CD4-positive, alpha-beta T cell (primary cell): ENCODE measurements at regions not wholly inside any gene's neighbourhood (a gene's known extent, or its start where the extent isn't known, plus 50 kb on each side); places are given as distances from the start of the nearest gene placed in this dataset.

Source experiments
- ATAC-seq: fragments of 200-7000 bp; cut with Tn5 transposase; one replicate; pipeline ENCODE4 v1.10.0; 2022; ENCODE audit warnings: mild to moderate bottlenecking; ENCODE audit not compliant: poor library complexity
- CTCF ChIA-PET: fragments of 350-600 bp; sonication (Branson Sonifier 250); formaldehyde crosslinking; loops from one replicate; lab custom pipeline; 2021; ENCODE audit warnings: antibody characterized with exemption, inconsistent platforms; lab: Charles Lee
- POLR2A ChIA-PET: fragments of 350-600 bp; sonication (Branson Sonifier 250); formaldehyde crosslinking; loops from one replicate; lab custom pipeline; 2021; ENCODE audit warnings: antibody characterized with exemption, inconsistent platforms; lab: Charles Lee
- DNase-seq, 14 experiments: peaks; one replicate each; pipeline ENCODE4 v3.0.0-alpha.2; 2013 to 2020; ENCODE audit warnings: mixed read lengths in 2 of 14
- H3K27ac ChIP-seq, 2 donors: one replicate each; pipeline versions ENCODE4 v1.5.1 to v1.7.0; 2013; ENCODE audit warnings: low read length in 2 of 2, low read depth in 1 of 2, mild to moderate bottlenecking in 1 of 2
- H3K27me3 ChIP-seq, 2 experiments: 1 replicate in 1 of 2; 2 replicates in 1 of 2; pipeline versions ENCODE4 v1.6.1 to v1.7.0; 2013; ENCODE audit warnings: low read length in 2 of 2, control low read depth in 1 of 2, mild to moderate bottlenecking in 1 of 2, moderate library complexity in 1 of 2; ENCODE audit not compliant: insufficient read depth in 2 of 2, control insufficient read depth in 1 of 2
- H3K36me3 ChIP-seq: one replicate; pipeline ENCODE4 v1.6.1; 2013; ENCODE audit warnings: low read length, control low read depth; ENCODE audit not compliant: insufficient read depth
- H3K4me1 ChIP-seq: one replicate; pipeline ENCODE4 v1.6.1; 2013; ENCODE audit warnings: low read length, control low read depth; ENCODE audit not compliant: insufficient read depth
- H3K4me3 ChIP-seq: one replicate; pipeline ENCODE4 v1.5.1; 2013; ENCODE audit warnings: mild to moderate bottlenecking, low read length, moderate library complexity
- H3K9me3 ChIP-seq, 2 experiments: 1 replicate in 1 of 2; 2 replicates in 1 of 2; pipeline versions ENCODE4 v1.6.1 to v1.7.0; 2013; ENCODE audit warnings: low read length in 2 of 2, mild to moderate bottlenecking in 2 of 2, control low read depth in 1 of 2, moderate library complexity in 1 of 2; ENCODE audit not compliant: control insufficient read depth in 1 of 2, insufficient read depth in 1 of 2
- H3K27ac Mint-ChIP-seq: one replicate; pipeline ENCODE4 v1.8.0; 2020; ENCODE audit warnings: mixed read lengths
- H3K27me3 Mint-ChIP-seq: one replicate; pipeline ENCODE4 v1.8.0; 2021; ENCODE audit warnings: mixed read lengths
- H3K36me3 Mint-ChIP-seq: one replicate; pipeline ENCODE4 v1.8.0; 2021; ENCODE audit warnings: low read depth, mixed read lengths
- H3K4me1 Mint-ChIP-seq: one replicate; pipeline ENCODE4 v1.8.0; 2021; ENCODE audit warnings: low read depth, mixed read lengths
- H3K4me3 Mint-ChIP-seq: one replicate; pipeline ENCODE4 v1.8.0; 2020; ENCODE audit warnings: mild to moderate bottlenecking, mixed read lengths
- H3K9me3 Mint-ChIP-seq: one replicate; pipeline ENCODE4 v1.8.0; 2020; ENCODE audit warnings: mixed read lengths
- intact Hi-C, 2 experiments: fragments of 100-400 bp; cut with DNase I in 1 of 2; cut with micrococcal nuclease in 1 of 2; formaldehyde crosslinking; loops; one replicate each; pipeline versions ENCODE4 v1.15.1 to v1.9.0; 2023 to 2025; cut with DNase I, micrococcal nuclease
- TF ChIP-seq, protein P1 (sequence below): fragments of 200-600 bp; IDR thresholded peaks from one replicate; pipeline ENCODE4 v1.8.0; 2022; ENCODE audit warnings: antibody characterized with exemption, mild to moderate bottlenecking

- H3K4me3 ChIP-seq = no peak overlapping the region
- peaks cover 0 to 2% of the 10 kb centered on the region in 2 experiments for H3K27me3 ChIP-seq
- TF ChIP-seq, protein P1, sequence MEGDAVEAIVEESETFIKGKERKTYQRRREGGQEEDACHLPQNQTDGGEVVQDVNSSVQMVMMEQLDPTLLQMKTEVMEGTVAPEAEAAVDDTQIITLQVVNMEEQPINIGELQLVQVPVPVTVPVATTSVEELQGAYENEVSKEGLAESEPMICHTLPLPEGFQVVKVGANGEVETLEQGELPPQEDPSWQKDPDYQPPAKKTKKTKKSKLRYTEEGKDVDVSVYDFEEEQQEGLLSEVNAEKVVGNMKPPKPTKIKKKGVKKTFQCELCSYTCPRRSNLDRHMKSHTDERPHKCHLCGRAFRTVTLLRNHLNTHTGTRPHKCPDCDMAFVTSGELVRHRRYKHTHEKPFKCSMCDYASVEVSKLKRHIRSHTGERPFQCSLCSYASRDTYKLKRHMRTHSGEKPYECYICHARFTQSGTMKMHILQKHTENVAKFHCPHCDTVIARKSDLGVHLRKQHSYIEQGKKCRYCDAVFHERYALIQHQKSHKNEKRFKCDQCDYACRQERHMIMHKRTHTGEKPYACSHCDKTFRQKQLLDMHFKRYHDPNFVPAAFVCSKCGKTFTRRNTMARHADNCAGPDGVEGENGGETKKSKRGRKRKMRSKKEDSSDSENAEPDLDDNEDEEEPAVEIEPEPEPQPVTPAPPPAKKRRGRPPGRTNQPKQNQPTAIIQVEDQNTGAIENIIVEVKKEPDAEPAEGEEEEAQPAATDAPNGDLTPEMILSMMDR = no peak
- Mint-ChIP-seq H3K27me3 (no peaks in the 10 kb centered on the region), H3K9me3 (peaks cover 10% of the 10 kb centered on the region), H3K4me3 (no peak overlapping the region), H3K4me1 (no peaks in the 10 kb centered on the region), H3K36me3 (no peaks in the 10 kb centered on the region), H3K27ac (no peak overlapping the region)
- no peaks in the 10 kb centered on the region for H3K36me3 ChIP-seq
- peaks cover 5 to 10% of the 10 kb centered on the region in 2 experiments for H3K9me3 ChIP-seq
- H3K27ac ChIP-seq = no peak overlapping the region
- no peak for ATAC-seq
- intact Hi-C loops = no loop called here
- POLR2A ChIA-PET = no interaction called here
- H3K4me1 ChIP-seq = no peaks in the 10 kb centered on the region
- CTCF ChIA-PET = no interaction called here
- no peak for DNase-seq
Measured at GRCh38 chr2:57798346-57798745, 248.3 kb upstream of the VRK2 start.

DNA sequence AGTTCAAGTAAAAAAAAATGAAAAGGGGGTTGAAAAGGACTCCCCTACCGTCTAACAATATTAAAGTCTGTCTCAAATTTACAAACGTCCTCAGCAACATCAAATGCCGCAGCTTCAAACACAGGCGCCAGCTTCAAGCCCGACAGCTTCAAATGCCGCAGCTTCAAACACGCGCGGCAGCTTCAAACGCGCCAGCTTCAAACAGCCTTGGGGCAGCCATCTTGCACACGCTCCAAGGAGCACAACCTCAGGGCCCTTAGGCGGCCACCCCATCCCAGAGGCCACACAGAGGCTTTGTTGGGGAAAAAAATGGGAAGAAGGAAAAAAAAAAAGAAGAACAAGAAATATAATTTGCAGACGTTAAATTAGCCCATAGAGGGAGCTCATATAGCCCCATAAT, 244.4 kb upstream of the VRK2 start:
- no peaks in the 10 kb centered on the region for H3K36me3 ChIP-seq
- no peak for ATAC-seq
- DNase-seq = no peak
- H3K27ac Mint-ChIP-seq = no peak overlapping the region
- intact Hi-C loops = no loop called here
- H3K4me1 Mint-ChIP-seq = no peaks in the 10 kb centered on the region
- TF ChIP-seq, protein P1 = no peak
- H3K27me3 Mint-ChIP-seq = no peaks in the 10 kb centered on the region
- H3K4me3 Mint-ChIP-seq = no peak overlapping the region
- POLR2A ChIA-PET = no interaction called here
- H3K4me1 ChIP-seq = no peaks in the 10 kb centered on the region
- H3K9me3 ChIP-seq = peaks cover 4 to 5% of the 10 kb centered on the region in 2 experiments
- H3K9me3 Mint-ChIP-seq = peaks cover 10% of the 10 kb centered on the region
- H3K27ac ChIP-seq = no peak overlapping the region
- H3K36me3 Mint-ChIP-seq = no peaks in the 10 kb centered on the region
- no peak overlapping the region for H3K4me3 ChIP-seq
- H3K27me3 ChIP-seq = peaks cover 0 to 2% of the 10 kb centered on the region in 2 experiments
- CTCF ChIA-PET = no interaction called here

DNA sequence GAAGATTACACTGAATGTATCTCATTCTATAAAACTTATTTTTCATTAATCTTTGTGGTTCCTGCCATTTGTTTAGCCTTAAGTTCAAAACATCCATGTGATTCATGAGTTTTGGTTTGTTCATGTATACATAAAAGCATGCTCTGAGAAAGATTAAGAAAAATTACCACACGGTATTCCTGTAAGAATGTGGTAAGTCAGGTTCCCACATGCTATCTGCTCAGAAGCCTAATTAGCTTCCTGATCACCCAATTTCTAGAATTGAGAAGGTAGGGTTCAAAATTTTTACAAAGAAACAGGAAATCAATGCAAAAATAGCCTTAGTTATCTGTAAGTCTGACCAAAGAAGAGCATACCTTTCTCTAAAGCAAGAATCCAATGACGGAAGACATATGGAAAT, 241.6 kb upstream of the VRK2 start:
- intact Hi-C loops = no loop called here
- Mint-ChIP-seq H3K36me3 (no peaks in the 10 kb centered on the region), H3K9me3 (no peaks in the 10 kb centered on the region), H3K27me3 (no peaks in the 10 kb centered on the region), H3K4me3 (no peak overlapping the region), H3K4me1 (no peaks in the 10 kb centered on the region), H3K27ac (no peak overlapping the region)
- TF ChIP-seq, protein P1 = no peak
- H3K4me3 ChIP-seq = no peak overlapping the region
- no peak overlapping the region for H3K27ac ChIP-seq
- H3K27me3 ChIP-seq = peaks cover 2 to 3% of the 10 kb centered on the region in 2 experiments
- ChIA-PET CTCF (no interaction called here), POLR2A (no interaction called here)
- DNase-seq (no peak), ATAC-seq (no peak)
- no peaks in the 10 kb centered on the region for H3K4me1 ChIP-seq
- no peaks in the 10 kb centered on the region for H3K36me3 ChIP-seq
- peaks cover 0 to 4% of the 10 kb centered on the region in 2 experiments for H3K9me3 ChIP-seq
